ENCODE measurements at regions not wholly inside any gene's neighbourhood (a gene's known extent, or its start where the extent isn't known, plus 50 kb on each side); places are given as distances from the start of the nearest gene placed in this dataset.

DNA sequence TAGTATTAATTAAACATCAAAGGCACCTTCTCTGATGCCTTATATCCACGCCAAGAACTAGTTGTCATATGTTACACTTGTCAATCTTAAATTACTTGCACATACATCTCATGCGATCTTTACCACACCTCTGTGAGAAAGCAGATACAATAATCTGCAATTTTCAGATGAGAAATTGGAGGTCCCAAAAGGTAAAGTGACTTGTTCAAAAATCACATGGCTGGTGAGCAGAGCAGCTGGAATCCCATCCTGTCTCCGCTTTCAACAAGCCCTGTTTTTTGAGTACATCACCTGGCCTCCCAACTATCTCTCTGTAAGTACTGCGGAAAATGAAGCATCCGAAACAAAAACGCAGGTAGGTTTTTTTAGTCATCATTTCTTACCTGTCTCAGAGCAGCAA is 203.4 kb upstream of the FOXN3 start:
- Histone ChIP-seq H3K4me3 (no peak overlapping the region), H3K27ac (peak overlapping the region in 1 of 12 donors; percentile 87), H3K27me3 (no peaks in the 10 kb centered on the region), H3K36me3 (no peaks in the 10 kb centered on the region), H3K9me3 (no peaks in the 10 kb centered on the region), H3K4me1 (peaks cover 0 to 53% (median 26%) of the 10 kb centered on the region in 12 donors)
- DNase-seq: no peak
- TF ChIP-seq, protein P1, sequence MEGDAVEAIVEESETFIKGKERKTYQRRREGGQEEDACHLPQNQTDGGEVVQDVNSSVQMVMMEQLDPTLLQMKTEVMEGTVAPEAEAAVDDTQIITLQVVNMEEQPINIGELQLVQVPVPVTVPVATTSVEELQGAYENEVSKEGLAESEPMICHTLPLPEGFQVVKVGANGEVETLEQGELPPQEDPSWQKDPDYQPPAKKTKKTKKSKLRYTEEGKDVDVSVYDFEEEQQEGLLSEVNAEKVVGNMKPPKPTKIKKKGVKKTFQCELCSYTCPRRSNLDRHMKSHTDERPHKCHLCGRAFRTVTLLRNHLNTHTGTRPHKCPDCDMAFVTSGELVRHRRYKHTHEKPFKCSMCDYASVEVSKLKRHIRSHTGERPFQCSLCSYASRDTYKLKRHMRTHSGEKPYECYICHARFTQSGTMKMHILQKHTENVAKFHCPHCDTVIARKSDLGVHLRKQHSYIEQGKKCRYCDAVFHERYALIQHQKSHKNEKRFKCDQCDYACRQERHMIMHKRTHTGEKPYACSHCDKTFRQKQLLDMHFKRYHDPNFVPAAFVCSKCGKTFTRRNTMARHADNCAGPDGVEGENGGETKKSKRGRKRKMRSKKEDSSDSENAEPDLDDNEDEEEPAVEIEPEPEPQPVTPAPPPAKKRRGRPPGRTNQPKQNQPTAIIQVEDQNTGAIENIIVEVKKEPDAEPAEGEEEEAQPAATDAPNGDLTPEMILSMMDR (IDR thresholded peaks at IDR 0.05): no peak
- no peak for TF ChIP-seq POLR2A (IDR thresholded peaks at IDR 0.05)
- no peak for ATAC-seq
- intact Hi-C loops (cut with DNase I): loop anchor here in 3 of 10 donors (5.0 to 10.0 kb wide), 3 partner anchors 82 to 583 kb away; no protein-coding TSS in a partner anchor
- WGBS, 4 donors: 94 to 98% (median 96%) methylated on average over 6 of the region's 6 CpGs

DNA sequence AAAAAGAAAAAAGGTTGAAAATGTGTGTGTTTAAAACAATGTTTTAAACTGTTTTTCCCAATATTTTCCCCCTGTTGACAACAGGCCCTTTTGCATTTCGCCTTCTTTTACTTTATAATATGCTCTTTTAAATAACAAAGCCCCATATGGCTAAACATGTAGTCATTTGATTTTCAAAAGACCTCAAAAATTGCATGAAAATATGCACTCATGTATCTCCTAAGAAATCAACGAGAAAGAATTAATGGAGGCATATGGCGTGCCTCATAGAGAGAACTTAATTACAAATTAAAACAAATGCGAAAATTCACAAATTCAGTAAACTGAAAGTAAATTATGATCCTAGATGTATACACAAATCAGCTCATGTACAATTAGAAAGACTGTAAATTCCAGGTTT is 202.6 kb upstream of the FOXN3 start:
- H3K4me1 ChIP-seq: peaks cover 0 to 56% (median 27%) of the 10 kb centered on the region in 12 donors
- intact Hi-C loops (cut with DNase I): loop anchor here in 9 of 10 donors (2.0 to 10.0 kb wide), 10 partner anchors 42 to 577 kb away; partner anchors contain the start of gene FOXN3 (in 8 of the 9)
- ATAC-seq: no peak
- 73 to 85% (median 78%) methylated on average over 4 of the region's 4 CpGs for WGBS, 4 donors
- H3K4me3 ChIP-seq: peak overlapping the region; percentile 55 to 91 (median 80)
- TF ChIP-seq, protein P1 (IDR thresholded peaks at IDR 0.05): no peak
- no peak for TF ChIP-seq POLR2A (IDR thresholded peaks at IDR 0.05)
- DNase-seq: no peak
- H3K27ac ChIP-seq: peak overlapping the region in 7 of 12 donors; percentile 52 to 87 (median 82)
- no peaks in the 10 kb centered on the region for H3K27me3 ChIP-seq
- no peaks in the 10 kb centered on the region for H3K36me3 ChIP-seq
- H3K9me3 ChIP-seq: no peaks in the 10 kb centered on the region

DNA sequence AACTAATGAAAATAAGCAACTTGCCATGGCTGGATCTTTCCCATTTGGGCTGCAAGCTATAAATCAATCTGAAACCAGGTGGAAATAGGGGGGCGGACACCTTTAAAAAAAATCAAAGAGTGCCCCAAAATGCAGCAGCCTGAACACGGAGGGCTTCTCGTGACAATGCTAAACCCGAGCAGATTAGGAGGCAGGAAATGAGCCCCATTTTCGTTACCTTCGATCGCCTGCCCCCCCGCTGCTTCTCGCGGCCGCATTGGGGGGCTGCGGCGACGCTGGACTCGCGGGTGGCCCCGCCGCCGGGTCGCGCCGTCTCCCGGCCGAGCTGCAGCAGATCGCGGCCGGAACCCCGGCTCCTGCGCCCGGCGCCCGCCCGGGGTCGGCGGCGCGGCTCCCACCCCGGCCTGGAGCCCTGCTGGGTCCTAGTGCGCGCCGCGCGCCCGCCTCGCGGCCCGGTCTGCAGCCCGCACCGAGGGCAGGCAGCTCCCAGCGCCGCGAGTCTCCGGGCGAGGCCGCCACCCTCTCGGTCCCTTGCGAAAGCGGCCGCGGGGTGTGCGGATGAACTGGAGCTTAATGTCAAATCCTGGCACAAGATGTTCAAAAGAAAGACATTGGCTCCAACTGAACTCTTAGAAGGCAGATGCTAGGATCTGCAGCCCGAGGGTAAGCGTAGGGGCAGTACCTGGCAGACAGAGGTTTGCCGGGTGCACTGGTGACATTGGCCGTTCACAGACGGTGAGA is 201.9 kb upstream of the FOXN3 start:
- peak overlapping the region; percentile 55 to 91 (median 80) for H3K4me3 ChIP-seq
- 0 to 1% (median 0%) methylated on average over 13 to 66 of the region's 66 CpGs for WGBS, 4 donors
- intact Hi-C loops (cut with DNase I): loop anchor here in 9 of 10 donors (2.0 to 10.0 kb wide), 10 partner anchors 42 to 577 kb away; partner anchors contain the start of gene FOXN3 (in 8 of the 9)

More for the DNA sequence above, 201.9 kb upstream of the FOXN3 start:
- ATAC-seq (peak; percentile 81 to 97 (median 89)), DNase-seq (peak; percentile 72 to 90 (median 78))
- TF ChIP-seq POLR2A (IDR thresholded peaks at IDR 0.05): peak in 1 of 2 donors; percentile 51
- TF ChIP-seq, protein P1 (IDR thresholded peaks at IDR 0.05): peak in 2 of 12 donors; percentile 11 to 16
- Histone ChIP-seq H3K36me3 (no peaks in the 10 kb centered on the region), H3K4me1 (peaks cover 0 to 62% (median 33%) of the 10 kb centered on the region in 12 donors), H3K27ac (peak overlapping the region; percentile 52 to 87 (median 82)), H3K9me3 (no peaks in the 10 kb centered on the region), H3K27me3 (no peaks in the 10 kb centered on the region)

All from heart left ventricle (tissue), 16 donors.